Tibial nerve (tissue), 4 donors: ENCODE measurements at regions not wholly inside any gene's neighbourhood (a gene's known extent, or its start where the extent isn't known, plus 50 kb on each side); places are given as distances from the start of the nearest gene placed in this dataset.

ENCODE experiments used
- EP300 ChIP-seq, 2 donors: sonication (generic); formaldehyde crosslinking; IDR thresholded peaks; one replicate each; pipeline ENCODE4 v1.6.1; 2017; ENCODE audit warnings: antibody characterized with exemption in 2 of 2, mild to moderate bottlenecking in 1 of 2
- TF ChIP-seq, protein P1 (sequence below), 5 experiments: fragments of 200-600 bp in 3 of 5; fragments of 450-650 bp in 2 of 5; sonication (generic) in 3 of 5; IDR thresholded peaks; one replicate each; pipeline ENCODE4 v1.5.1; 2016 to 2019; ENCODE audit warnings: antibody characterized with exemption in 5 of 5, mild to moderate bottlenecking in 3 of 5, moderate library complexity in 2 of 5

DNA sequence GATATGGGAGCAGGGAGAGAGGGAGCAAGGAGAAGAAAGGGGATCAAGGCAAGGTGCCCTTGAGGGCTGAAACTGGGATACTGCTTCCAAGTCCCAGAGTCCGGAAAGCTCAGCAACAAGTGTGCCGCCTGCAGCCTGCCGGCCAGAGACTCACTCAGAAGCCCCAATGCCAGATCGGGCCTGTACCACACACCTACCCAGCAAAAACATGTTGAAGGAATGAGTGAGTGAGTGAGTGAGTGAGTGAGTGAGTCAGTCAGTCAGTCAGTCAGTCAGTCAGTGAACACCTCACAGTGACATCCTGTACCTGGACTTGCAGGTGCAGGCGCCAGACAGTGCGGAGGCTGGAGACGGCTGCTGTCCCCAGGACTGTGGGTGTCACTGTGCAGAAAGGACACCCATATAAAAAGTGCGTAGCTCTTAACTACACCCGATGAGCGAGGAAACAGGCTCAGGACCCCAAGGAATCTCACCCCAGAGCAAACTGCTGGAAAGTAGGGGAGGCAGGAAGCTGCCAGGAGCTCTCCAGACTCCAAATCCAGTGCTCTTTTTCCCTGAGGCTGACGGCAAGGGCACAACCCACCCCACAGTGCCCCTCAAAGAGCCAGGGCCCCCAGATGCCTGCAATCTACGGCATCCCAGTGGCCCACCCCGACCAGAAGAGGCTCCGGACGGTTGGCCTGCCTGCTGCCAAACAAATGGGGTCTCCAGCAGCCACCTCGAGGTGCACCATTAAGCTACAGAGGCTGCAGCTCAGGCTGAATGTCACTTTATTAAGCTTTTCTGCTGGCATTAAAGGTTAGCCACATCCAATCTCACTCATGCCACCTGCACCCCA, 261.7 kb downstream of the NPHP4 start:
- TF ChIP-seq EP300 (IDR thresholded peaks at IDR 0.05): no peak
- TF ChIP-seq, protein P1, sequence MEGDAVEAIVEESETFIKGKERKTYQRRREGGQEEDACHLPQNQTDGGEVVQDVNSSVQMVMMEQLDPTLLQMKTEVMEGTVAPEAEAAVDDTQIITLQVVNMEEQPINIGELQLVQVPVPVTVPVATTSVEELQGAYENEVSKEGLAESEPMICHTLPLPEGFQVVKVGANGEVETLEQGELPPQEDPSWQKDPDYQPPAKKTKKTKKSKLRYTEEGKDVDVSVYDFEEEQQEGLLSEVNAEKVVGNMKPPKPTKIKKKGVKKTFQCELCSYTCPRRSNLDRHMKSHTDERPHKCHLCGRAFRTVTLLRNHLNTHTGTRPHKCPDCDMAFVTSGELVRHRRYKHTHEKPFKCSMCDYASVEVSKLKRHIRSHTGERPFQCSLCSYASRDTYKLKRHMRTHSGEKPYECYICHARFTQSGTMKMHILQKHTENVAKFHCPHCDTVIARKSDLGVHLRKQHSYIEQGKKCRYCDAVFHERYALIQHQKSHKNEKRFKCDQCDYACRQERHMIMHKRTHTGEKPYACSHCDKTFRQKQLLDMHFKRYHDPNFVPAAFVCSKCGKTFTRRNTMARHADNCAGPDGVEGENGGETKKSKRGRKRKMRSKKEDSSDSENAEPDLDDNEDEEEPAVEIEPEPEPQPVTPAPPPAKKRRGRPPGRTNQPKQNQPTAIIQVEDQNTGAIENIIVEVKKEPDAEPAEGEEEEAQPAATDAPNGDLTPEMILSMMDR (IDR thresholded peaks at IDR 0.05): no peak
